Endothelial cell of umbilical vein (primary cell): ENCODE measurements at regions not wholly inside any gene's neighbourhood (a gene's known extent, or its start where the extent isn't known, plus 50 kb on each side); places are given as distances from the start of the nearest gene placed in this dataset.

Experiments
- BruUV-seq: library from RNA; stranded (reverse); fragments of 400-500 nt; replicated peaks from 2 replicates; lab custom pipeline; 2021; lab: Mats Ljungman, UMichigan
- CTCF ChIA-PET: fragments of 300-600, 350-600 bp; sonication (Branson Sonifier 250); formaldehyde crosslinking; loops from one replicate; lab custom pipeline; 2021; ENCODE audit warnings: antibody characterized with exemption, inconsistent platforms; lab: Charles Lee
- POLR2A ChIA-PET: fragments of 300-600, 350-600 bp; sonication (Branson Sonifier 250); formaldehyde crosslinking; loops from one replicate; lab custom pipeline; 2021; ENCODE audit warnings: antibody characterized with exemption, inconsistent platforms; lab: Charles Lee
- DNase-seq: peaks from one replicate; pipeline ENCODE4 v3.0.0-alpha.2; 2011; ENCODE audit warnings: low read depth, low spot score
- FAIRE-seq: peaks from 2 replicates; lab custom pipeline; 2011; peaks lifted over from hg19 to GRCh38; lab: Jason Lieb, UNC
- H2AFZ ChIP-seq: 2 replicates; pipeline ENCODE4 v1.6.0; 2012; ENCODE audit warnings: low read depth, low read length, control low read depth, inconsistent platforms
- H3K27ac ChIP-seq: 2 replicates; pipeline ENCODE4 v1.5.1; 2011; ENCODE audit warnings: low read depth, mild to moderate bottlenecking, control low read depth, low read length, moderate library complexity; ENCODE audit not compliant: insufficient read depth
- H3K27me3 ChIP-seq, 2 experiments: 2 replicates each; pipeline versions ENCODE4 v1.6.0 to v1.6.1; 2011; ENCODE audit warnings: low read length in 2 of 2, mixed read lengths in 1 of 2; ENCODE audit not compliant: control insufficient read depth in 2 of 2, insufficient read depth in 2 of 2
- H3K36me3 ChIP-seq, 2 experiments: 2 replicates in 1 of 2; 3 replicates in 1 of 2; pipeline ENCODE4 v1.5.1; 2011; ENCODE audit warnings: low read length in 2 of 2, mild to moderate bottlenecking in 1 of 2, moderate library complexity in 1 of 2; ENCODE audit not compliant: control insufficient read depth in 2 of 2, insufficient read depth in 2 of 2; ENCODE audit errors: extremely low read depth in 1 of 2
- H3K4me1 ChIP-seq: 3 replicates; pipeline ENCODE4 v1.5.1; 2011; ENCODE audit warnings: mild to moderate bottlenecking, low read length; ENCODE audit not compliant: control insufficient read depth, insufficient read depth; ENCODE audit errors: extremely low read depth
- H3K4me2 ChIP-seq: 2 replicates; pipeline ENCODE4 v1.6.1; 2011; ENCODE audit warnings: low read length, control low read depth, mixed read lengths; ENCODE audit not compliant: insufficient read depth
- H3K4me3 ChIP-seq, 3 experiments: fragments of 200-600 bp in 1 of 3; sonication (generic), shearing (Covaris generic) in 1 of 3; replicated peaks in 1 of 3; 2 replicates each; pipeline ENCODE4 v1.5.1; 2011 to 2016; ENCODE audit warnings: control low read depth in 3 of 3, low read length in 3 of 3, mild to moderate bottlenecking in 2 of 3, inconsistent platforms in 1 of 3, low read depth in 1 of 3, moderate library complexity in 1 of 3; ENCODE audit not compliant: insufficient read depth in 1 of 3
- H3K79me2 ChIP-seq: 2 replicates; pipeline ENCODE4 v1.6.0; 2012; ENCODE audit warnings: low read length, inconsistent platforms; ENCODE audit not compliant: control insufficient read depth, insufficient read depth
- H3K9ac ChIP-seq: replicated peaks from 2 replicates; pipeline ENCODE3; 2011; ENCODE audit warnings: low read length, control low read depth; ENCODE audit not compliant: insufficient read depth; ENCODE audit errors: extremely low read depth
- H3K9me1 ChIP-seq: replicated peaks from 3 replicates; pipeline ENCODE4 v1.6.0; 2011; ENCODE audit warnings: mild to moderate bottlenecking, low read length; ENCODE audit not compliant: control insufficient read depth, insufficient read depth; ENCODE audit errors: extremely low read depth
- H3K9me3 ChIP-seq: replicated peaks from 2 replicates; pipeline ENCODE4 v1.5.1; 2012; ENCODE audit warnings: low read length, inconsistent platforms; ENCODE audit not compliant: control insufficient read depth, insufficient read depth
- H4K20me1 ChIP-seq: replicated peaks from 2 replicates; pipeline ENCODE3; 2011; ENCODE audit warnings: mild to moderate bottlenecking, low read length; ENCODE audit not compliant: control insufficient read depth, insufficient read depth; ENCODE audit errors: extremely low read depth
- CTCF ChIP-seq, 2 donors: IDR thresholded peaks; 1 replicate in 1 of 2; 2 replicates in 1 of 2; pipeline ENCODE4 v1.5.1; 2011; ENCODE audit warnings: low read length in 2 of 2, mild to moderate bottlenecking in 2 of 2, moderate library complexity in 2 of 2, control low read depth in 1 of 2, inconsistent platforms in 1 of 2, low read depth in 1 of 2; ENCODE audit not compliant: insufficient read depth in 1 of 2; ENCODE audit errors: extremely low read depth in 1 of 2
- EZH2 ChIP-seq: IDR thresholded peaks from 2 replicates; pipeline ENCODE4 v1.6.1; 2012; ENCODE audit warnings: borderline replicate concordance, low read depth, mild to moderate bottlenecking, moderate library complexity, low read length, inconsistent platforms; ENCODE audit not compliant: severe bottlenecking
- FOS ChIP-seq: IDR thresholded peaks from 2 replicates; pipeline ENCODE4 v1.6.1; 2011; ENCODE audit warnings: mild to moderate bottlenecking, low read length, moderate library complexity, borderline replicate concordance; ENCODE audit not compliant: insufficient read depth
- GATA2 ChIP-seq: IDR thresholded peaks from 2 replicates; pipeline ENCODE4 v1.7.0; 2011; ENCODE audit warnings: low read depth, mild to moderate bottlenecking, moderate library complexity, mixed read lengths, low read length; ENCODE audit not compliant: insufficient read length, insufficient read depth
- JUN ChIP-seq: IDR thresholded peaks from 2 replicates; pipeline ENCODE4 v1.6.1; 2011; ENCODE audit warnings: borderline replicate concordance, low read depth; ENCODE audit not compliant: insufficient read length, insufficient read depth
- MAX ChIP-seq: IDR thresholded peaks from 2 replicates; pipeline ENCODE4 v1.6.1; 2011; ENCODE audit not compliant: insufficient read depth, insufficient read length
- MYC ChIP-seq: IDR thresholded peaks from one replicate; pipeline ENCODE4 v1.6.1; 2011; ENCODE audit warnings: mild to moderate bottlenecking, low read depth, low read length
- POLR2A ChIP-seq: IDR thresholded peaks from 2 replicates; pipeline ENCODE4 v1.6.1; 2012; ENCODE audit warnings: low read depth, mild to moderate bottlenecking, control low read depth, low read length
- POLR2AphosphoS5 ChIP-seq: IDR thresholded peaks from 2 replicates; pipeline ENCODE4 v1.6.1; 2012; ENCODE audit warnings: low read depth, mild to moderate bottlenecking, control low read depth, low read length, moderate library complexity; ENCODE audit not compliant: insufficient read depth
- dilution Hi-C: fragments of 300-500 bp; cut with MboI; formaldehyde crosslinking; loops from one replicate; pipeline ENCODE4 v1.15.0; 2019; ENCODE audit warnings: low sequenced_read_pairs; ENCODE audit not compliant: extremely low pct_ligation_motif_present
- intact Hi-C: fragments of 100-400 bp; cut with micrococcal nuclease; formaldehyde crosslinking; loops from one replicate; pipeline ENCODE4 v1.10.0; 2022

- Histone ChIP-seq H2AFZ (no peak overlapping the region), H3K4me2 (no peak overlapping the region), H3K4me1 (no peaks in the 10 kb centered on the region), H3K9me3 (no peaks in the 10 kb centered on the region), H3K9me1 (no peaks in the 10 kb centered on the region), H3K4me3 (no peak overlapping the region), H3K9ac (no peak overlapping the region), H4K20me1 (no peaks in the 10 kb centered on the region), H3K79me2 (no peaks in the 10 kb centered on the region), H3K27me3 (no peaks in the 10 kb centered on the region), H3K27ac (no peak overlapping the region), H3K36me3 (no peaks in the 10 kb centered on the region)
- intact Hi-C loops (no loop called here), dilution Hi-C loops (no loop called here)
- no peak for DNase-seq
- BruUV-seq: no TSS peak
- TF ChIP-seq POLR2A (no peak), CTCF (IDR thresholded peaks at IDR 0.05; ENCODE audit: extremely low read depth in 1 of 2, insufficient read depth in 1 of 2, low read depth in 1 of 2, low read length in 2 of 2) (no peak), JUN (no peak), EZH2 (no peak), MYC (no peak), GATA2 (no peak), POLR2AphosphoS5 (no peak), FOS (no peak), MAX (no peak)
- POLR2A ChIA-PET: no interaction called here
- no peak for FAIRE-seq
- CTCF ChIA-PET: interaction anchor here (1.2 kb wide), 1 partner anchor 20 kb away, joined by 4 read pairs; no protein-coding TSS in a partner anchor
Observed at GRCh38 chr18:11532758-11533512, 76.5 kb upstream of the SLC35G4 start.
